ENCODE measurements at regions not wholly inside any gene's neighbourhood (a gene's known extent, or its start where the extent isn't known, plus 50 kb on each side); places are given as distances from the start of the nearest gene placed in this dataset.

GRCh38 chr18:28651298-28651697, 474.4 kb upstream of the CDH2 start:
- no peak overlapping the region for H3K4me3 ChIP-seq (ENCODE audit: low read depth, low read length)
- no peak for TF ChIP-seq CTCF (IDR thresholded peaks at IDR 0.05; ENCODE audit: borderline replicate concordance, insufficient read depth, low read depth, low read length)

GRCh38 chr18:28650860-28651259, 473.9 kb upstream of the CDH2 start:
- TF ChIP-seq CTCF (IDR thresholded peaks at IDR 0.05; ENCODE audit: borderline replicate concordance, insufficient read depth, low read depth, low read length): no peak
- no peak overlapping the region for H3K4me3 ChIP-seq (ENCODE audit: low read depth, low read length)

GRCh38 chr18:28647961-28648360, 471.0 kb upstream of the CDH2 start:
- TF ChIP-seq CTCF (IDR thresholded peaks at IDR 0.05; ENCODE audit: borderline replicate concordance, insufficient read depth, low read depth, low read length): no peak
- H3K4me3 ChIP-seq (ENCODE audit: low read depth, low read length): no peak overlapping the region

GRCh38 chr18:28637897-28638296, 461.0 kb upstream of the CDH2 start:
- TF ChIP-seq CTCF (IDR thresholded peaks at IDR 0.05; ENCODE audit: borderline replicate concordance, insufficient read depth, low read depth, low read length): no peak
- no peak overlapping the region for H3K4me3 ChIP-seq (ENCODE audit: low read depth, low read length)

GRCh38 chr18:28635530-28635929, 458.6 kb upstream of the CDH2 start:
- H3K4me3 ChIP-seq (ENCODE audit: low read depth, low read length): no peak overlapping the region
- TF ChIP-seq CTCF (IDR thresholded peaks at IDR 0.05; ENCODE audit: borderline replicate concordance, insufficient read depth, low read depth, low read length): no peak

GRCh38 chr18:28626756-28627155, 449.8 kb upstream of the CDH2 start:
- no peak for TF ChIP-seq CTCF (IDR thresholded peaks at IDR 0.05; ENCODE audit: borderline replicate concordance, insufficient read depth, low read depth, low read length)
- H3K4me3 ChIP-seq (ENCODE audit: low read depth, low read length): no peak overlapping the region

- TF ChIP-seq CTCF (IDR thresholded peaks at IDR 0.05; ENCODE audit: borderline replicate concordance, insufficient read depth, low read depth, low read length): no peak
- H3K4me3 ChIP-seq (ENCODE audit: low read depth, low read length): no peak overlapping the region
Observed at GRCh38 chr18:28607991-28608390, 431.1 kb upstream of the CDH2 start.

All from GM12875 (cell line).